ENCODE measurements at regions not wholly inside any gene's neighbourhood (a gene's known extent, or its start where the extent isn't known, plus 50 kb on each side); places are given as distances from the start of the nearest gene placed in this dataset.

- DNase-seq: no peak
These were observed 220.0 kb downstream of the ESM1 start for GRCh38 chr5:54765165-54766028.

DNA sequence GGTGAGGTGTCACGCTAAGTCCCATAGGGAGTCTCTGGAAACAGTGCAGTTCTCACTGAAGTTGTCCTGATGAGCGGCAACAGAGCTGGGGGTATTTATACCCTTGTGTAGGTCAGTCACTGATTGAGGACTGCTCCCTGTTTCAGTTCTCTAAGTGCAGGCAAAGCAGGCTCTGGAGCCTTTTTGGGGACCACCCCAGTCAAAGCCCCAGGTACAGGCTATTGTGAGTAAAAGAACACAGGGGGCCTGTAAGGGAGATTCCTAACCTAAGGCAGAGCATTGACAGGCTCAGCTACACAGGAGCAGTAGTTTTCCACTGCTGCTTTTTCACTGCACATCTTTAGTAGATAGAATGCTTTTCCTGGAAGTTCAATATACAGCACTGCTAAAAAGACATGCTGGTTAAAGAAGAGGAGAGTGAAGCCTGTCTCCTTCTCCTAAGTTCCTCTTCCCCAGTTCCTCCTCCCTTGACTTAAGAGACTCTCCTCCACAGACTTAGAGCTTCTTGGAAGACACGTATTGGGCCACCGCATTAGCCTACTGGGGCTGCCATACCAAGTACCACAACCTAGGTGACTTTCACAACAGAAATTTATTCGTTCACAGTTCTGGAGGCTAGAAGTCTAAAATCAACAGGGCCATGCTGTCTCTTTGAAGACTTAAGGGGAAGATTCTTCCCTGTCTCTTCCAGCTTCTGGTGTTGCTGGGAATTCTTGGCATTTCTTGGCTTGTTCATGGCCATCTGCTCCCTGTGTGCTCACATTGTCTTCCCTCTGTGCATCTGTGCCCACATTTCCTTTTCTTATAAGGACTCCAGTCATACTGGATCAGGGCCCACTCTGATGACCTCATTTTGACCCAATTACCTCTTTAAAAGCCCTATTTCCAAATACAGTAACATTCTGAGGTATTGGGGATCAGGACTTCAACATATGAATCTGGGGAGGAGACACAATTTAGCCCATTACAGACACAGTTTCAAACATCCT is 221.0 kb downstream of the ESM1 start:
- no peak for DNase-seq

GRCh38 chr5:54761213-54761701 is 224.1 kb downstream of the ESM1 start:
- DNase-seq: no peak

- DNase-seq: no peak
These were observed 225.0 kb downstream of the ESM1 start for GRCh38 chr5:54760182-54760935.

GRCh38 chr5:54758038-54758437 is 227.4 kb downstream of the ESM1 start:
- DNase-seq: no peak

- DNase-seq: no peak
These were observed 227.9 kb downstream of the ESM1 start for GRCh38 chr5:54757541-54757940.

- no peak for DNase-seq
These were observed 228.5 kb downstream of the ESM1 start for GRCh38 chr5:54756796-54757402.

GRCh38 chr5:54756301-54756700 is 229.1 kb downstream of the ESM1 start:
- DNase-seq: no peak

DNA sequence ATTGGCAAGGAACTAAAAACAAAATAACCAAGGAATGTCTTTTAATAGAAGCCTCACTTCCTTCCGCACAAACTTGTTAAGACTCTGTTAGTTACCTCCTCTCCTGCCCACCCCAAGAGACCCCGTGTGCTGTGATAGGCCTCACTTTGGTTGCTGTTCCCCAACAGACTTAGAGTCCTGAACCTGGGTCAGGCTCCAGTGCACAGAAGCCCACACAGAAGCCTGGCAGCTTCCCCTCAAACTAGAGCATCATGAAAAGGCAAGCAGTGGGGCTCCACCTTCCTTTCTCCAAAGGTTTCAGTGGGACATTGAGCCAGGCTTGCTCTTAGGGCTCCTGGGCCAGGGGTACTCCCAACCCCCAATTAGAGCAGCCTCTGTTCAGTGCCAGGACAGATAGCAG is 230.5 kb downstream of the ESM1 start:
- DNase-seq: no peak

GRCh38 chr5:54754420-54754819 is 231.0 kb downstream of the ESM1 start:
- no peak for DNase-seq

- DNase-seq: no peak
These were observed 231.6 kb downstream of the ESM1 start for GRCh38 chr5:54753753-54754152.

GRCh38 chr5:54753034-54753433 is 232.4 kb downstream of the ESM1 start:
- DNase-seq: no peak

GRCh38 chr5:54748527-54748926 is 231.0 kb downstream of the SNX18 start:
- no peak for DNase-seq

DNA sequence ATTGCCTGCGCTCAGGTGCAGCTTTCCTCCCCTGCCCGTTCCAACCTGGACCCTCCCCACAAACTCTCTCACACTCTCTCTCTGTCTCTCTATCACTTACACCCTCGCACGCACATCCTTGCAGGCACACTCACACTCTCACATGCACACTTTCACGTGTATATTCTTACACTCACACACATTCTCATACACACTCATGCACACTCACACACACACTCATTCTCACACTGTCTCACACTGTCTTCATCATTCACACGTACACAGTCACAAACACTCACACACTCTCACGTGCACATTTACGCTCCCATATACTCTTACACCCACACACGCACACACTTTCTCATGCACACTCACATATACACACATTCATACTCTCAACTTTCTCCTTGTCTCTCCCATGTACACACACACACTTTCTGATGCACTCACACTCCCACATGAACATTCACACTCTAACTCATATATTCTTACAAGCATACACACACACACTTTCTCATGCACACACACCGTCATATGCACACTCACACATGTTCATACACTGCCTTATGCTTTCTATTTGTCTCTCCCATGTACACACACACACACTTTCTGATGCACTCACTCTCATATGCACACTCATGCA is 229.3 kb downstream of the SNX18 start:
- no peak for DNase-seq

DNA sequence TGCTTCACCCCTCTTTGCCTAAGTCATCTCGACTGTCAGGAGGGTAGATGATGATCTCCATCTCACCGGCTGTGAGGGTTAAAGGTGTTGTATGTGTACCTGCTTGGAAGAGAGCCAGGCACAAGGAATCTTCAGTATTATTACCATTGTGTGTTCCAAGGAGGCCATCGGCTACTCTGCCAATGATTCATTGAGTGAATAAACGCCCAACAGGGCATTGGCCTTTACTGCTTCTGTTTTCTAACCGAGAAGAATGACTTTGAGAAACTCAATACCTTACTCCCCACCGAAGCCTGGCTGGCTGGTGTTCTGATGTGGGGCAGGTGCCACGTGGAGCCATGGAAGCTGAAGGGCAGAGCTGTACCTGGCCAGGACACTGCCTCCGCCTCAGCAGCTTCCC is 228.8 kb downstream of the SNX18 start:
- no peak for DNase-seq

- DNase-seq: no peak
These were observed 228.0 kb downstream of the SNX18 start for GRCh38 chr5:54745599-54745998.

DNA sequence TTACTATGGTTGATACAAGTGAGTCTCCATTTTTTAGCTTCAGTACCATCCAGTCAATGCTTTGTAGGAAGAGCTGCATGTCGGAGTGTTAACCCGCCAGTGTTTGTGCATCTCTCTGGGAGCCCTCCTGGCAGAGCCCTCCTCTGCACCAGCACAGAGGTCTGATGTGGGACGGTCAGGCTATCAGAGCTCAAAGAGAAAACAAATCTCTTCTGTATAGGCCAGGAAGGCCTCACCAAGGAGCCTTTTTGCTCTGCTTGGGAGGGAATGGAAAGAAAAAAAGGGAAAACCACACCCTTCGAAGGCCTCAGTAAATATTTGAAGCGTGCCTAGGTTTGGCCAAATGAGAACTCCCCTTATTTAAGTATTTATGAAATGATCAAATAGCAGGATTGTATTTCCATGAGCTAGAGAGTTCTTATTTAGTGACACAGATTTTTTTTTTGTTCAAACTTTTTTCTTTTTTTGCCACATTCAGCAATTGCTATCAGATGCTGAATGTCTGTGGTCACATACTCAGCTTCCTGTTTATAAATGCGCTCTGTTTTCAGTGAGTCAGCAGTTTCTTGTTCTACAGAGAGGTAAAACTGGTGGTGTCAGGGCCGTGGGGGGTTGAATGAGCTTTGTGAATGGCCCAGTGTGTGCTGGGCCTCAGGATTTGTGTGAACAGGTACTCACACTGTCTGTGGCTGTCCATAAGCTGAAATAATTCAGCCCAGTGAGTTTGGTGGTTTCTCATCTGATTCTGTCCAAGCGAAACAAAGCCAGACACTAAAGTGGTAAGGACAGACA is 226.6 kb downstream of the SNX18 start:
- no peak for DNase-seq

DNA sequence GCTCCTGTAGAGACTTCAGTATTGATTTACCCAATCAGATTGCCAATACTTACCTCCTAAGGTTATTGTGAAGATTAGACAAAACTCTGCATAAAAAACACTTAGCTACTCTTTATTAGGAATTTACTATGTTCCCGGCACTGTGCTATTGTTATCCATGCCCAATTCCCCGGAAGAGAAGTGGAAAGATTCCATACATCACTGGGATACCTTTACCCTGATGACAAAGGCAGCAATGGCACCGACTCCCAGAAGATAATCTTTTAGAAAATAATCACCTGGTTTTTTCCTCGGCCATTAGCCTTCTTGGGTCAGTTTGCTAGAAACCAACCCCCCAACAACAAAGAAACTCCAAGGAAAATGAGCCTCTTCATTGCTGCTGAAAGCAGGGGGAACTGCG is 226.0 kb downstream of the SNX18 start:
- DNase-seq: no peak

DNA sequence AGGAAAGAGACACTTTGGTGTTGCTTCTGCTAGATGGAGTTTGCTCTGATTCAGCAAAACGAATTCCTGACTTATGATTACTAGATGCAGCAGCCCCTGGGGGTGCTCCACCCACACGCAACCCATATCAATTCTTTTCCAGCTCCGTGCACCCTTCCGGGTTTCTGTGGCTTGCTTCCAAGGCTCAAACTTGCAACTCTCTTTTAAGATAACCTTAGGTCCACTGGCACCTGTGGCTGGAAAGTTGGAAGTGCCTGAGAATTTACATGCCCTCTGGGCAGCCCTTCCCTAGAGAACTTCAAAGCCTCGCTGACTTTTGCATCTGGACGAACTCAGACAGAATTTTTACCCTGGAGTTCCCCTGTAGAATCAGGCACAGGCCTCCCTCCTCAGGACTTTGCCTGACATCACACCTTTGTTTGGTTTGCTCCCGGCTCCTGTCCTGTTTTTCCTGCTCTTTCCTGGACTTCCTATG is 224.9 kb downstream of the SNX18 start:
- no peak for DNase-seq

GRCh38 chr5:54741711-54742110 is 224.2 kb downstream of the SNX18 start:
- no peak for DNase-seq

DNA sequence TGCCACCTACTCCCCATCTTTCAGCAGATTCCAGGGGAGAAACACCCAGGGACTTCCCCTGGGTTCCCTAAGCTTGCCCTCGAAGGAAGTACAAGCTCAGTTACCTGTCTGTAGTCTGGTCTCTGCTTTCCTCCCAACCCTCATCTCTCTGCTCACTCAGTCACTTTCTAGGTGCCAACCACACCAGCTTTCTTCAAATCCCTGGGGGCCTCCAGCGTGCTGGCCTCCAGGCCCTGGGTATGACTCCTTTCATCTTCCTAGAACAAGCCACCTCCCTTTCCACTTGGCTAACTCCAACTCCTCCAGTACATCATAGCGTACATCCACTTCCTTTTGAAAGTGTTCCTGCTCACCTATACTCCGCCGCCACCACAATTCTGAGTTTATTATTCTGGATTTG is 222.6 kb downstream of the SNX18 start:
- DNase-seq: no peak

Data from NCI-H1417 treated with DMSO at 0.1 percent for 48 hours (cell line).